CD14-positive monocyte (primary cell): ENCODE measurements at regions not wholly inside any gene's neighbourhood (a gene's known extent, or its start where the extent isn't known, plus 50 kb on each side); places are given as distances from the start of the nearest gene placed in this dataset.

Experiments
- DNase-seq, 3 donors: peaks; one replicate each; pipeline ENCODE4 v3.0.0-alpha.2; 2011 to 2022
- H2AFZ ChIP-seq: 2 replicates; pipeline ENCODE4 v1.6.0; 2012; ENCODE audit warnings: mild to moderate bottlenecking, low read depth, low read length, inconsistent platforms; ENCODE audit not compliant: insufficient read depth, poor library complexity, severe bottlenecking
- H3K27ac ChIP-seq, 2 donors: 1 replicate in 1 of 2; 2 replicates in 1 of 2; pipeline ENCODE4 v1.5.1; 2012 to 2013; ENCODE audit warnings: low read length in 2 of 2, control low read depth in 1 of 2, inconsistent platforms in 1 of 2, low read depth in 1 of 2, mild to moderate bottlenecking in 1 of 2
- H3K27me3 ChIP-seq, 2 donors: one replicate each; pipeline versions ENCODE4 v1.6.0 to v1.6.1; 2011 to 2013; ENCODE audit warnings: low read length in 2 of 2; ENCODE audit not compliant: control insufficient read depth in 2 of 2, insufficient read depth in 2 of 2
- H3K36me3 ChIP-seq, 2 donors: replicated peaks in 1 of 2; 1 replicate in 1 of 2; 2 replicates in 1 of 2; pipeline versions ENCODE4 v1.5.1 to v1.6.1; 2012 to 2013; ENCODE audit warnings: low read length in 2 of 2, control low read depth in 1 of 2, inconsistent platforms in 1 of 2, mild to moderate bottlenecking in 1 of 2; ENCODE audit not compliant: insufficient read depth in 2 of 2, control insufficient read depth in 1 of 2
- H3K4me1 ChIP-seq, 2 donors: 1 replicate in 1 of 2; 2 replicates in 1 of 2; pipeline versions ENCODE4 v1.5.1 to v1.6.1; 2012 to 2013; ENCODE audit warnings: low read length in 2 of 2, control low read depth in 1 of 2, inconsistent platforms in 1 of 2, mild to moderate bottlenecking in 1 of 2, moderate library complexity in 1 of 2; ENCODE audit not compliant: insufficient read depth in 2 of 2, control insufficient read depth in 1 of 2
- H3K4me2 ChIP-seq: replicated peaks from 2 replicates; pipeline ENCODE3; 2012; ENCODE audit warnings: low read length, moderate library complexity, mild to moderate bottlenecking; ENCODE audit not compliant: poor library complexity, severe bottlenecking; ENCODE audit errors: extremely low read depth
- H3K4me3 ChIP-seq, 3 experiments: fragments of 200-600 bp in 1 of 3; sonication (generic) in 1 of 3; replicated peaks in 1 of 3; 1 replicate in 2 of 3; 2 replicates in 1 of 3; pipeline ENCODE4 v1.5.1; 2011 to 2013; ENCODE audit warnings: low read length in 3 of 3, mild to moderate bottlenecking in 3 of 3, control low read depth in 2 of 3, low read depth in 2 of 3, inconsistent platforms in 1 of 3, moderate library complexity in 1 of 3
- H3K79me2 ChIP-seq: 2 replicates; pipeline ENCODE4 v1.6.0; 2012; ENCODE audit warnings: mild to moderate bottlenecking, control low read depth, inconsistent platforms, low read length, moderate library complexity; ENCODE audit not compliant: insufficient read depth
- H3K9ac ChIP-seq: 2 replicates; pipeline ENCODE4 v1.6.0; 2017; ENCODE audit warnings: low read length, mild to moderate bottlenecking; ENCODE audit not compliant: insufficient read depth, poor library complexity, severe bottlenecking
- H3K9me3 ChIP-seq, 2 donors: replicated peaks in 1 of 2; 1 replicate in 1 of 2; 2 replicates in 1 of 2; pipeline versions ENCODE4 v1.5.1 to v1.6.1; 2012 to 2013; ENCODE audit warnings: low read length in 2 of 2, control low read depth in 1 of 2; ENCODE audit not compliant: control insufficient read depth in 1 of 2, insufficient read depth in 1 of 2
- H4K20me1 ChIP-seq: 2 replicates; pipeline ENCODE4 v1.6.0; 2012; ENCODE audit warnings: mild to moderate bottlenecking, low read length, control low read depth, moderate library complexity; ENCODE audit not compliant: insufficient read depth
- H3K27ac Mint-ChIP-seq, 7 donors: one replicate each; pipeline ENCODE4 v1.8.0; 2020; ENCODE audit warnings: mild to moderate bottlenecking in 7 of 7, mixed read lengths in 7 of 7, moderate library complexity in 6 of 7, inconsistent platforms in 2 of 7
- H3K27me3 Mint-ChIP-seq, 3 donors: one replicate each; pipeline ENCODE4 v1.8.0; 2021 to 2022; ENCODE audit warnings: low read depth in 3 of 3, mild to moderate bottlenecking in 3 of 3, mixed read lengths in 3 of 3, moderate library complexity in 3 of 3, inconsistent platforms in 1 of 3
- H3K36me3 Mint-ChIP-seq, 2 donors: one replicate each; pipeline ENCODE4 v1.8.0; 2020; ENCODE audit warnings: mixed read lengths in 2 of 2, inconsistent platforms in 1 of 2, mild to moderate bottlenecking in 1 of 2
- H3K4me1 Mint-ChIP-seq: one replicate; pipeline ENCODE4 v1.8.0; 2020; ENCODE audit warnings: mild to moderate bottlenecking, mixed read lengths
- H3K4me3 Mint-ChIP-seq, 2 donors: one replicate each; pipeline ENCODE4 v1.8.0; 2020; ENCODE audit warnings: mild to moderate bottlenecking in 2 of 2, mixed read lengths in 2 of 2, moderate library complexity in 1 of 2
- H3K9me3 Mint-ChIP-seq, 7 donors: one replicate each; pipeline ENCODE4 v1.8.0; 2020 to 2022; ENCODE audit warnings: mixed read lengths in 7 of 7, mild to moderate bottlenecking in 6 of 7, moderate library complexity in 6 of 7, inconsistent platforms in 2 of 7
- WGBS: methylation state at CpG from one replicate; pipeline ENCODE4 v1.1.5; 2013; ENCODE audit warnings: missing lambda C conversion rate; ENCODE audit not compliant: insufficient coverage; 5-methylcytosine and 5-hydroxymethylcytosine counted together
- intact Hi-C, 2 donors: fragments of 100-400 bp; cut with micrococcal nuclease; formaldehyde crosslinking; loops; one replicate each; pipeline versions ENCODE4 v1.15.0 to v1.15.1; 2023
- TF ChIP-seq, protein P1 (sequence below): fragments of 200-600 bp; IDR thresholded peaks from one replicate; pipeline ENCODE4 v1.8.0; 2022; ENCODE audit warnings: antibody characterized with exemption, mild to moderate bottlenecking

DNA sequence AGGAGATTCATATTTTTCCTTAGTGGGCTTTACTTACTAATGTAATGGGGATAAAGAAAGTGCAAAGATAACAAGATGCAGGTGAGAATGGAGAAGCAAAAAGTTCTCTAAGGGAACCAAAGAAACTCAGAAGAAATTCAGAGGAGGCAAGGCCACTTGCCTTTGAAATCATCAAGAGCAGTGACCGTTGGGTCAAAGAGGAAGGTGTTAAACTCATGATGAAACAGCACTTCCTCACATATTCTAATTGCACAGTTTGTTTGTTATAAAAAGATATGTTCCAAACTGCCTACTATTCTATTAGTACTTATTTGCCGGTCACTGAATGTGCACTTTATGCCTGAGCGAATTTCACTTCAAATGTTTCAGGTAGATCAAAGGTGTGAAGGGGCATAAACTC is 975.1 kb downstream of the BCL11A start:
- no peak for DNase-seq
- Histone ChIP-seq H3K27me3 (no peaks in the 10 kb centered on the region), H3K79me2 (no peaks in the 10 kb centered on the region), H3K36me3 (no peaks in the 10 kb centered on the region), H2AFZ (no peak overlapping the region), H3K27ac (no peak overlapping the region), H3K4me1 (no peaks in the 10 kb centered on the region), H3K9me3 (peaks cover 0 to 4% of the 10 kb centered on the region in 2 donors), H4K20me1 (no peaks in the 10 kb centered on the region), H3K4me3 (no peak overlapping the region), H3K9ac (no peak overlapping the region), H3K4me2 (no peak overlapping the region)
- Mint-ChIP-seq H3K27me3 (peaks cover 0 to 2% (median 0%) of the 10 kb centered on the region in 3 donors), H3K36me3 (no peaks in the 10 kb centered on the region), H3K4me3 (no peak overlapping the region), H3K27ac (no peak overlapping the region), H3K9me3 (peaks cover 10 to 17% (median 12%) of the 10 kb centered on the region in 7 donors), H3K4me1 (peaks cover 5% of the 10 kb centered on the region)
- TF ChIP-seq, protein P1, sequence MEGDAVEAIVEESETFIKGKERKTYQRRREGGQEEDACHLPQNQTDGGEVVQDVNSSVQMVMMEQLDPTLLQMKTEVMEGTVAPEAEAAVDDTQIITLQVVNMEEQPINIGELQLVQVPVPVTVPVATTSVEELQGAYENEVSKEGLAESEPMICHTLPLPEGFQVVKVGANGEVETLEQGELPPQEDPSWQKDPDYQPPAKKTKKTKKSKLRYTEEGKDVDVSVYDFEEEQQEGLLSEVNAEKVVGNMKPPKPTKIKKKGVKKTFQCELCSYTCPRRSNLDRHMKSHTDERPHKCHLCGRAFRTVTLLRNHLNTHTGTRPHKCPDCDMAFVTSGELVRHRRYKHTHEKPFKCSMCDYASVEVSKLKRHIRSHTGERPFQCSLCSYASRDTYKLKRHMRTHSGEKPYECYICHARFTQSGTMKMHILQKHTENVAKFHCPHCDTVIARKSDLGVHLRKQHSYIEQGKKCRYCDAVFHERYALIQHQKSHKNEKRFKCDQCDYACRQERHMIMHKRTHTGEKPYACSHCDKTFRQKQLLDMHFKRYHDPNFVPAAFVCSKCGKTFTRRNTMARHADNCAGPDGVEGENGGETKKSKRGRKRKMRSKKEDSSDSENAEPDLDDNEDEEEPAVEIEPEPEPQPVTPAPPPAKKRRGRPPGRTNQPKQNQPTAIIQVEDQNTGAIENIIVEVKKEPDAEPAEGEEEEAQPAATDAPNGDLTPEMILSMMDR, result no peak
- WGBS, result no CpG with 5 or more reads among the region's 3 CpGs
- intact Hi-C loops, result no loop called here

DNA sequence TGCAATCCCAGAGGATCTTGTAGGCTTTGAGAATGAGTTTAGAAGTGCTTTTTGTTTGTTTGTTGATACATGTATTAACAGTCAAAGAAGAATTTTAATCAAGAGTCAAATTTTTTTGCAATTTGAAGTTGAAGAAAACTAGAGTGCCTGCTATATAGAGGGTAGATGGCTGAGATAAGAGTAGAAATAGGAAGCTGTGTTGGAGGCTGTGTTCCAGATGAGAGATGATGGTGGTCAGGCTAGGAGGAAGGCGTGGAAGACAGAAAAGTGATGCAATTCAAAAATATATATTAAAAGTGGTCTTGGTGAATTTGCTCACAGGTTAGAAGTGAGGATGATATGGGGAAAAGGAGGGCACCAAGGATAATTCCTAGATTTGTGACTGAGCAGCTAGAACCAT is 978.3 kb downstream of the BCL11A start:
- no peaks in the 10 kb centered on the region for H3K27me3 ChIP-seq
- no peak overlapping the region for H3K4me3 Mint-ChIP-seq
- H3K4me3 ChIP-seq, result no peak overlapping the region
- H3K27me3 Mint-ChIP-seq, result no peaks in the 10 kb centered on the region
- TF ChIP-seq, protein P1, result no peak
- 13% methylated on average over 1 of the region's 1 CpG for WGBS
- no peaks in the 10 kb centered on the region for H3K79me2 ChIP-seq
- H3K4me1 Mint-ChIP-seq, result peaks cover 5% of the 10 kb centered on the region
- DNase-seq, result no peak
- H2AFZ ChIP-seq, result no peak overlapping the region
- H3K4me2 ChIP-seq, result no peak overlapping the region
- peaks cover 0 to 4% of the 10 kb centered on the region in 2 donors for H3K9me3 ChIP-seq
- H3K36me3 ChIP-seq, result no peaks in the 10 kb centered on the region
- H3K9ac ChIP-seq, result no peak overlapping the region
- no peaks in the 10 kb centered on the region for H3K36me3 Mint-ChIP-seq
- peaks cover 4 to 10% (median 7%) of the 10 kb centered on the region in 7 donors for H3K9me3 Mint-ChIP-seq
- intact Hi-C loops, result no loop called here
- H3K27ac Mint-ChIP-seq, result no peak overlapping the region
- no peaks in the 10 kb centered on the region for H4K20me1 ChIP-seq
- H3K4me1 ChIP-seq, result no peaks in the 10 kb centered on the region
- no peak overlapping the region for H3K27ac ChIP-seq
